ENCODE measurements at regions not wholly inside any gene's neighbourhood (a gene's known extent, or its start where the extent isn't known, plus 50 kb on each side); places are given as distances from the start of the nearest gene placed in this dataset.

DNA sequence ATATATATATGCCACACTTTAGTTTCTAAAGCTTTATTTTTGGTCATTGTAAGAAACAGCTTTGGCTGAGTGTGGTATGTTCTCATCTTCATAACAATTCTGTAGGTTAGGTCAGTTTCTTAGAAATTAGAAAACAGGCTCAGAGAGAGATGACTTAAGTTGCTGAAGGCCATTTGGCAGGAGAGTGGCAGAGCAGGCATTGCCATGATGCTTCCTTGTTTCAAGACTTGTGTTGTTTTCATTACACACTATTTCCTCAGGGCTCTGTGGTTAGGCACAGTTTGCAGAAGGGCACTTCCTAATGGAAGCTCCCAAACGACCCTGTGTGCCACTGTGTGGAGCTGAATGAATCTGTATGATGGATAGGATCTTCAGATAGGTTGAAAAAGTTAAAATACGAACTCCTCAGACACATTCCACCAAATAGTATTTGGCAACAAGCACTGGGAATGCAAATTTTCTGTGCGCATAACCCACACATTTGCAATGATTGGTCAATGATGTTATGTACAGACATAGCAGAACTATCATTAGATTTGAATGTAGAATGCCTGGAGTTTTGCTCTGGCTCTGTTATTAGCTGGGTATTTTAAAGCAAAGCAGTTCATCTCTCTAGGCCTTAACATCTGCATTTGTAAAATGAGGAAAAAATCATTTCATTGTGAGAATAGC, 274.3 kb upstream of the HS3ST1 start:
- Histone ChIP-seq H3K4me1 (peaks cover 0 to 16% (median 4%) of the 10 kb centered on the region in 12 donors), H3K4me3 (no peak overlapping the region), H3K27me3 (no peaks in the 10 kb centered on the region), H3K36me3 (no peaks in the 10 kb centered on the region), H3K27ac (no peak overlapping the region), H3K9me3 (peaks cover 0 to 4% (median 0%) of the 10 kb centered on the region in 12 donors)
- TF ChIP-seq, protein P1, sequence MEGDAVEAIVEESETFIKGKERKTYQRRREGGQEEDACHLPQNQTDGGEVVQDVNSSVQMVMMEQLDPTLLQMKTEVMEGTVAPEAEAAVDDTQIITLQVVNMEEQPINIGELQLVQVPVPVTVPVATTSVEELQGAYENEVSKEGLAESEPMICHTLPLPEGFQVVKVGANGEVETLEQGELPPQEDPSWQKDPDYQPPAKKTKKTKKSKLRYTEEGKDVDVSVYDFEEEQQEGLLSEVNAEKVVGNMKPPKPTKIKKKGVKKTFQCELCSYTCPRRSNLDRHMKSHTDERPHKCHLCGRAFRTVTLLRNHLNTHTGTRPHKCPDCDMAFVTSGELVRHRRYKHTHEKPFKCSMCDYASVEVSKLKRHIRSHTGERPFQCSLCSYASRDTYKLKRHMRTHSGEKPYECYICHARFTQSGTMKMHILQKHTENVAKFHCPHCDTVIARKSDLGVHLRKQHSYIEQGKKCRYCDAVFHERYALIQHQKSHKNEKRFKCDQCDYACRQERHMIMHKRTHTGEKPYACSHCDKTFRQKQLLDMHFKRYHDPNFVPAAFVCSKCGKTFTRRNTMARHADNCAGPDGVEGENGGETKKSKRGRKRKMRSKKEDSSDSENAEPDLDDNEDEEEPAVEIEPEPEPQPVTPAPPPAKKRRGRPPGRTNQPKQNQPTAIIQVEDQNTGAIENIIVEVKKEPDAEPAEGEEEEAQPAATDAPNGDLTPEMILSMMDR (IDR thresholded peaks at IDR 0.05), result no peak
- no peak for TF ChIP-seq POLR2A (IDR thresholded peaks at IDR 0.05)
- no peak for ATAC-seq
- no peak for DNase-seq
- intact Hi-C loops (cut with DNase I), result no loop called here
- WGBS, 4 donors, result 69 to 79% (median 72%) methylated on average over 3 of the region's 3 CpGs

DNA sequence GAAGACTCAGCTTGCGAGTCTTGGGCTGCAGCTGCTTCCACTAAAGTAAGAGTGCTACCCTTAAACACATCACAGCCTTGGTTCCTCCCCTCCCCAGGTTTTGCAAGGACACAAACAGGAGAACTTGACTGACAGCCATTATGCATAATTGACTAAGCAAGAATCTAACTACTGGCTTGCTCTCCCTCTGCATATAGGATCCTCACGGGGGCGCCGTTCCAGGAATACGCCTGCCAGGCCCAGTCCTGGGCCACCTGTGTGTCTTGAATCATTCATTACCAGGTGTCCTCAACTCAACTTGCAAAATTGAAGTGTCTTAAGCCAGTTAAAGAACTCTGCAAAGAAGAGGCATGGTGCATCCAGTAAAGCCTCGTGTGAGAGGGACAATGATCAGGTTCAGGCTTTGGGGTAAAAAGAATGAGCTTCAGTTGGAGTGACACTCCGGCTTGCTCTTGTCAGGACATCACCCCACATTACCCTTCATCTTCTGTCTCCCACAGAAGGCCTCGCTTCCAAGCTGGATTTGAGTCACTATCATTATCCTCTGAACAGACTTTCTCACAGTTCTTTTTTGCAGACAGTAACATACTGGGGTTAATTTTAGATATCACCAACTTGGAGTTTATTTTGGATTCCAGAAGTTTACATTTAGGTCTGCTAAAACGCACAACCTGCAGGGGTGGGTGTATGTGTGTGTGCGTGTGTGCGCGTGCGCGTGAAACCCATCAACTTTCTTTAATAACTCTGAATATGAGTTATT, 273.5 kb upstream of the HS3ST1 start:
- Histone ChIP-seq H3K27ac (no peak overlapping the region), H3K36me3 (no peaks in the 10 kb centered on the region), H3K4me1 (peaks cover 0 to 23% (median 6%) of the 10 kb centered on the region in 12 donors), H3K27me3 (no peaks in the 10 kb centered on the region), H3K4me3 (no peak overlapping the region), H3K9me3 (no peaks in the 10 kb centered on the region)
- intact Hi-C loops (cut with DNase I), result no loop called here
- DNase-seq, result no peak
- TF ChIP-seq, protein P1 (IDR thresholded peaks at IDR 0.05), result no peak
- no peak for TF ChIP-seq POLR2A (IDR thresholded peaks at IDR 0.05)
- no peak for ATAC-seq
- 88 to 92% (median 91%) methylated on average over 13 to 14 of the region's 14 CpGs for WGBS, 4 donors

DNA sequence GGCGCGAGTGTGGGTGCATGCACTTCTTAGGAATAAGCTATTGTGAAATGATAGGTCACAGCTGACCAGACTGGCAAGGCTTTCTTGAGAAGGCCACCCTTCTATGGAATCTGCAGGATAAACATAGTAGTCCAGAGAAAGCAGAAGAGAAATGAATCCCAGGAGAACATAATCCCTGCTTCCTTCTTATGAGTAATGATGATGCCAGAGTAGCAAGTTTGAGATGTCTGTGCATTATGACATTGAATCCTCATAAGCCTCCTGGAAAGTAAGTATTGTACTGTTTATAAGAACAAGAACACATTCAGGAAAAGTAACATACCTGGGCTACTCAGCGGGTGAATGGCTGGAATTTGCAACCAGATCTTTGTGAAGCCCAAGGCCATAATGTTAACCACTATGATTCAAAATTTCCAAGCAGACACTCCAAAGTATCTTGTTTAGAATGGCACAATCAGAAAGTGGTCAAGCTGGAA, 272.1 kb upstream of the HS3ST1 start:
- 94 to 97% (median 96%) methylated on average over 3 of the region's 3 CpGs for WGBS, 4 donors
- Histone ChIP-seq H3K36me3 (no peaks in the 10 kb centered on the region), H3K4me1 (peaks cover 0 to 24% (median 6%) of the 10 kb centered on the region in 12 donors), H3K9me3 (no peaks in the 10 kb centered on the region), H3K27ac (no peak overlapping the region), H3K27me3 (no peaks in the 10 kb centered on the region), H3K4me3 (no peak overlapping the region)
- intact Hi-C loops (cut with DNase I), result no loop called here
- TF ChIP-seq, protein P1 (IDR thresholded peaks at IDR 0.05), result no peak
- no peak for TF ChIP-seq POLR2A (IDR thresholded peaks at IDR 0.05)
- DNase-seq, result no peak
- ATAC-seq, result no peak

DNA sequence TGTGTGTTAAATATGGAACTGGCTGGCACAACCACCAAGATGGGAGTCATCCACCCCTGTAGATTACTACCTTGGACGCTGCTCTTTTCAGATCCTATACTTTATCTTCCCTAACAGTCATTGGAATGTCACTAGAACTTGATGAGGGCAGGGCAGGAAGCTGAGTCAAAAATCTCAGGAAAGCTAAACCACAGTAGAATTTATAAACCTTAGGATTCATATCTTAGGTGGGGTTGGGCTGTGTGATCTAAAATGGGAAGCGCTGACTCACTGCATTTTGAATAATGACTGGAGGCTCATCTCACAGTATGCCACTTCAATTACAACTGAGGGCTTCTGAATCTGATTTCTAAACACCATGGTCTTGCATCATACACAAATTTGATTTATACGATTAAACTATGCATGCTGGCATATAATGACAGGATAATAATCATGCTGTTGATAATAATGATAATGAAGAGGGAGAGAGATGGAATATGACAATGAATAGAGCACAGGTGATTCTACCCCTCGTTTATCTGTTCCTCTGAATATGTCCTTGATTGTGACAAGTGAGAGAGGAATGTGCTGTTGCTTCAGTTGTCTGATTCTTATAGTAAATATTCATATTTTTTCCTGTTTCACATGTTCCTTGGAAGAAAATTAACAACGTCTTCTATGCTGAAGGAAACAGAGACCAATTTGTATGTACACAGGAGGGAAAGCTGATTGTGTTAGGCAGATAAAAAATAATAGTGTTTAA, 270.3 kb upstream of the HS3ST1 start:
- Histone ChIP-seq H3K36me3 (no peaks in the 10 kb centered on the region), H3K27ac (no peak overlapping the region), H3K4me3 (no peak overlapping the region), H3K27me3 (no peaks in the 10 kb centered on the region), H3K9me3 (peaks cover 0 to 6% (median 3%) of the 10 kb centered on the region in 12 donors), H3K4me1 (peaks cover 0 to 24% (median 6%) of the 10 kb centered on the region in 12 donors)
- TF ChIP-seq POLR2A (IDR thresholded peaks at IDR 0.05), result no peak
- TF ChIP-seq, protein P1 (IDR thresholded peaks at IDR 0.05), result no peak
- WGBS, 4 donors, result 50 to 62% (median 58%) methylated on average over 5 of the region's 5 CpGs
- DNase-seq, result no peak
- intact Hi-C loops (cut with DNase I), result no loop called here
- ATAC-seq, result peak in 3 of 4 donors; percentile 56 to 75 (median 71)

Data from heart left ventricle (tissue), 16 donors.